Astrocyte of the hippocampus (primary cell): ENCODE measurements at regions not wholly inside any gene's neighbourhood (a gene's known extent, or its start where the extent isn't known, plus 50 kb on each side); places are given as distances from the start of the nearest gene placed in this dataset.
"Not testable (repeated sequence)": the region's sequence is repeated elsewhere in the genome, so short reads cannot be mapped to it uniquely, and the experiment has no call there.

Source experiments
- DNase-seq: peaks from one replicate; pipeline ENCODE4 v3.0.0; 2011; ENCODE audit warnings: low read depth, low spot score

DNA sequence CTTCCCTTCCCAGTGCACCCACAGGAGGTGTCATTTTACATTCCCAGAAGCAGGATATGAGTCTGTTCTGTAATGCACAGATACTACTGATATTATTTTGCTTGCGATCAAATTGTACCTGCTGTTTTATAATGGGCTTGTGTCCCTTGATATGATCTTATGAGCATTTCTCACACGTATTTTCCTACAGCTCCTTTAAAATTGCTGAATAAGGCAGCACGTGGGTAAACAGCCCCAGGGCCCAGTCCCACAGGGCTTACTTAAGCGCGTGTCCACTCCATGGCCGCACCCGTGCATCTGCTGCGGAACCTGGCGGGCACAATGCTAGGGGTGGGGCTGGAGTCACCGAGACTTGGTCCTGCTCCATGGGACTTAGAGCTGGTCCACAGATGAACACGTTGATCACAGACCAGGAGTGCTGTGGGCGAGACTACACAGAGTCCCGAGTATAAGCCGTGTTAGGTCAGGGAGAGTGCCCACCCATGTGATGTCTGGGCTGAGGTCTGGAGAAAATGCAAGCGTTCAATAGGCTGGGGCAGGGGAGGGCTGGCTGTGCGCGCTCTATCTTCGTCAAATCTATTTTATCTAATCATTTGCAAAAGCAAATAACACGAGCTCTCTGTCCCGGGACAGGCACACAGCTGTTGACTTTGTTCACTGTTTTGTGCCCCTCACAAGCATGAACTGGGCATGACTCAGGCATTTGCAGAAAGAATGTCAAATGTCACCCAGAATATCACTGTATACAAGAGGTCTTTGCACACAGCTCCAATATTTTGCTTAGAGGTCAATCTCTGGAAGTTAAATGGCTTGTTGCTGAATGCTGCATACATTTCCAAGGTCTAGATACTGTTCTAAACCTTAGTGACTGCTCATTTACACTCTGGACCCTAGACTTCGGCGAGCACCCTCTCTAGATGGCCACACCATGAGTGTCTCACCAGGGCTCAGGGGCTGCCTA lies 119.3 kb downstream of the CRYAA start:
- DNase-seq = no peak

DNA sequence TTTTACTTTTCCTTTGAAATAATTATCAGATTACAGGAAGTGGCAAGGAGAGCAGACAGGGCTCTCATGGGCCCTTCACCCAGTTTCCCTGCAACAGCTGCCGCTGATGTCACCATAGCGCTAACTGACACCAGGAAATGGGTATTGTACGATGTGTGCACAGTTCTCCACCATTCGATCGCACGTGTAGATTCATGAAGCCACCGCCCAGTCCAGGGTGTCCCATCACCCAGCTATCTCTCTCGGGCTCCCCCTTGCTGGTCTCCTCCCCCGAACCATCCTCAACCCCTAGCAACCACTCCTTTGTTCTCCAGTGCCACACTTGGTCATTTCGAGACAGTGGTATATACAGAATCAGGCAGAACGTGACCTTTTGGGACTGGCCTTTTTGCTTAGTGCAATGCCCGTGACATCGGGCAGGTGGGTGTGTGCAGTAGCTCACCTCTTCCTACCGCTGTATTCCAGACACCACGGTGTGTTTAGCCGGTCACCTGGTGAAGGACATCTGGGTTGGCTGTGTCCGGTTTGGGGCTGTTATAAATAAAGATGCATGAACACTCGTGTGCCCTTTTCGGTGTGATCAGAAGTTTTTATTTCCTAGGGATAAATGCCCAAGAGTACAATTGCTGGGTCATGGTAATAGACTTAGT lies 118.4 kb downstream of the CRYAA start:
- DNase-seq = no peak

DNA sequence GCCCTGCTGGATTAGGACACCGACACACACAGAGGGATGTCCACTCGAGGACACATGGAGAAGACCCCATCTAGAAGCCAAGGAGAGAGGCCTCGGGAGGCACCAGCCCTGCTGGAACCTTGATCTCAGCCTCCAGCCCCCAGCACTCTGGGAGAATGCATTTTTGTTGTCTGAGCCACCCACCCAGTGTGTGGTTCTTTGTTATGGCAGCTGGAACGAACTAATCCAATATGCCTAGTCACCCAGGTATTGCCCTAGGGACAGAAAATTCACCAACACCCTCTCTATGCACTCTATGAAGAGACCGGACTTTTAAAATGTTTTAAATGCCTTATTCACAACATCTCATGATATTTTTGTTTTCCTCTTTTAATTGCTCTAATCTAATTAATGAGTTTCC lies 117.4 kb downstream of the CRYAA start:
- no peak for DNase-seq

DNA sequence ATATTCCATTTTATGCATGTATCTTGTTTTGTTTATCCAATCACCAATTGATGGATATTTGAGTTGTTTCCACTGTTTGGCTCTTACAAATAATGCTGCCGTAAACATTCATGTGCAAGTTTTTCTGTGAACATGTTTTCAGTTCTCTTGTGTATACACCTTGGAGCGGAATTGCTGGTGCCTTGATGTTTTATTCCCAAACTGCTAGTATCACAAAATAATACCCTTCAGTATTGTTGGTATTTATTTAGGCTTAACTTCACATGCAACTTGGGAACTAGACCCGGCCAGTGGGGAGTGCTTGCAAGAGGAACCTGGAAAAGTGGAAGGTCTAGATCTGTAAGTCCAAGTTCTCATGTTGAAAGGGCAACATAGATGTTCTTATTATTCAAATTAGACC lies 115.9 kb downstream of the CRYAA start:
- no peak for DNase-seq

DNA sequence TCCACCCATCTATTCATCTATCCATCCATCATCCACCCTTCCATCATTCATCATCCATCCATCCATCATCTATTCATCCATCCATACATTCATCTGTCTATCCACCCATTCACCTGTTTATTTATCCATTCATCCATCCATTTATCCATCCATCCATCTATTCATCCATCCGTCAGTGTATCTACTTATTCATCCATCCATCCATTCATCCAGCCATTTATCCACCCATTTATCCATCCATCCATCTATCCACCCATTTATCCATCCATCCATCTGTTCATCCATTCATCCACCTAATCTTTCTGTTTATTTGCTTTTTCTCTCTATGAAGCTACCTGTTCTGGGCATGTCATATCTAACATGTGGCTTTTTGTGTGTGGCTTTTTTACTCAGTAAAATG lies 115.4 kb downstream of the CRYAA start:
- DNase-seq = no peak

DNA sequence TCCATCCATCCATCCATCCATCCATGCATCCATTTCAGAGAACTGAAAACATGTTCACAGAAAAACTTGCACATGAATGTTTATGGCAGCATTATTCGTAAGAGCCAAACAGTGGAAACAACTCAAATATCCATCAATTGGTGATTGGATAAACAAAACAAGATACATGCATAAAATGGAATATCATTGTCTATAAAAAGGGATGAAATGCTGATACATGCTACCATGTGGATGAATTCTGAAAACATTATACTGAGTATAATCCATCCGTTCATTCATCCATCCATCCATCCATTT lies 115.1 kb downstream of the CRYAA start:
- not testable (repeated sequence) for DNase-seq

DNA sequence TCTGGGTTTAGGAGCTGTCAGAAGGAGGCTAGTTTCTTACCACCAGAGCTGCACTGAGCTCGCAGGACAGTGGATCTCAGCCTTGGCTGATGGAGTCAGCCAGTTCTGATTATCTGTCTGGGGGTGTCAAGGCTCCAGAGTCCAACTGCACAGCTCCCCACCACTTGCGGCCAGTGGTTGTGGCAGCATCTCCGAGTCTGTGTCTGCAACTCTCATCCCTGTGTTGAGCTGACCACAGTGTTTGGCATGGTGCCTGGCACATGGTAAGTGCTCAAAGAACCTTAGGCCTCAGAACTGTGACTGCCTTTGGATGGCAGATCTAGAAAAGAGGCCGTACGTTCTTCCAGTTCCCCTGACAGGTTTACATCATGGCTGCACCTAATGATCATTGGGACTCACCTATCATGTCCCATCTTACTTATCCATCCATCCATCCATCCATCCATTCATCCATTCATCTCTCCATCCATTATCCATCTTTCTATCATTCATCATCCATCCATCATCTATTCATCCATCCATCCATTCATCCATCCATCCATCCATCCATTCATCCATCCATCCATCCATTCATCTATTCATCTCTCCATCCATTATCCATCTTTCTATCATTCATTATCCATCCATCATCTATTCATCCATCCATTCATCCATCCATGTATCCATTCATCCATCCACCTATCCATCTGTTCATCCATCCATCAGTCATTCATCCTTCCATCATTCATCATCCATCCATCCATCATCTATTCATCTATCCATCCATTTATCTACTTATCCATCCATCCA lies 114.5 kb downstream of the CRYAA start:
- peak; percentile 29 for DNase-seq

DNA sequence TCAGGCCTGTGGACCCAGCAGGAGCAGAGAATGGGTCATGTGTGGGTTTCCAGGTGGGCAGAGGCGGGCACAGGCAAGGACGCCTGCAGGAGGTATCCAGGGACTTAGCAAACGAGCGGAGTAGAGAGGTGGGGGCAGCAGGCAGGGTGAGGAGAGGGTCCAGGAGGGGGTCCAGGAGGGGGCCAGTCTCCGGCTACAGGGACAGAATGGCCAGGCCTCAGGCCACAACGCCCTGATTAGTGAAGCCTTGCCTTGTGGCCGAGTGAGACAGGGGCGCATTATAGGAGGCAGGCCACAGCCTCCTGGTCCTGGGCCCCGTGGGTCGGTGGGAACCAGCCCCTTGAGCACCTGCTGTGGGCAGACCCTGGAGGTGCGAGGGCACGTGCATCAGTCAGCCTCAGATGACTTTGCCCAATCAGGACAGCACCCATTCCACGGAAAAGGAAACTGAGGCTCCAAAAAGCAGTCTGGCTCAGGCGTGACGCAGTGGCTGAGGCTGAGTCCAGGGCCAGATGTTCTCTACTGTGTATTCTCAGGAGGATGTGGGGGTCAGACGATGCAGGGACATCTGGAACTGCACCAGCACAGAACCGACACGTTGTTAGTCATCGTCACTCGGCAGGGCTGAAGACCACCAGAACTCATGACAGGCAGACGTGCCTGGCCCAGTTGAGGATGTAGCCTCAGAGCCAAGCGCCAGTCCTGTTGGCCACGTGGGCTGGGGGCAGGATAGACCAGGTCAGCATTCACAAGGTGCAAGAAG lies 113.7 kb downstream of the CRYAA start:
- DNase-seq = no peak

DNA sequence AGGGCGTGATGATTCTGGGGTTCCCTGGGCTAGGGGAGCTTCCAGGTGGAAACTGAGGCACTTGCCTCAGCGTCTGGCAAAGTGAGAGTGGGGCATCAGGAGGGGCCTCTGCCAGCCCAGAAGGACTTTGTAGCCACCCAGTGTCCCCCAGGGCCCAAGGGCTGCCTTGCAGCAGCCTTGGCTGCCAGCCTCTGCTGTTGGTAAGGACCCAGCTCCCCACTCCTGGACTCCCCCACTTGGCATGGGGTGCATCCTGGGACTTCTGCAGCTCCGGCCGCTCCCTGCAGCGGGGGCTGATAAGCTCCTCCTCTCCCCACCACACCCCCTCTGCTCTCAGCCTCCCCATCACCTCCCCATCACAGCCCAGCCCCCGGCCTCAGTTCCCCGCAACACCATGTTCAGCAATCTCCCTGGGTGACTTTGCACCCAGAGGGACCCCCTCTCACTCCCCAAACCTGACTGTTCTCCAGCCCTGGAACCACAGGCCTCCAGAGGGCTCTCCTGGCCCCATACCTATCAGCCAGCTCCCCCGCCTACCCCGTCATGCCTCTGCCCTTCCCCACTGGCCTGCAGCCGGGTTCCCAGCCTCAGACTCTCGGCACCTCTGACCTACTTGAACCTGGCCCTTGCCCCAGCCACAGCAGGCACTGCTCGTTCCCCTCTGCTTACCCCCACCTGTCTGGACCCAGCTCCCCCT lies 113.0 kb downstream of the CRYAA start:
- no peak for DNase-seq

DNA sequence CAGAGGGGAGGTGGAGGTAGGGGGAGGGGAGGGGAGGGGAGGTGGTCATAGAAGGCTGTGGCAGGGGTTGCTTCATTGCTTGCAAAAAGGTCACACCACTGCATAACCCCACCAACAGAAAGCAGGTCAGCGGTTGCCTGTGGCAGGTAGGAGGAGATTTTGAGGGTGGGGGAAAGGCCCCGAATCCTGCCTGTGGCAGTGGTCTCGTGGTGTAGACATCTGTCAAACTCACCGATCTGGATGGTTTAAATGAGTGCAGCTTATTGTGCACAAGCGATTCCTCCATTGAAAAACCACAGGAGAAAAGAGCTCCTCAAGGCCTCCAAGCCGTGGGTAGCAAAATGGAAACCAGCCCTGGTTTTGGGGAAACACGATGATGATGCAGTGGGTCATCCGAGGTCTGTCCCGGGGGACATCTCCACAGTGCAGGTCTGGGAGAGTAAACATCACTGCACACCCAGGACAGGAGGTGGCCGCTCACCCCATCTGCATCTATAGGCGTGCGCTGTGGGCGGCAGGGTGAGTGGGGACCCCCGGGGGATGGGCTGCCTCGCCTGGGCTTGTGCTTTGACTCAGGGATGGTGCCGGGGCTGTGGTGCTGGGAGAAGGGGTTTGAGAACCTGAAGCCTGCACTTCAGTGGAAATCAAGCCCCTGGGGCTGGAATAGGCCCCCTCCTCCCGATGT lies 112.3 kb downstream of the CRYAA start:
- DNase-seq = no peak

DNA sequence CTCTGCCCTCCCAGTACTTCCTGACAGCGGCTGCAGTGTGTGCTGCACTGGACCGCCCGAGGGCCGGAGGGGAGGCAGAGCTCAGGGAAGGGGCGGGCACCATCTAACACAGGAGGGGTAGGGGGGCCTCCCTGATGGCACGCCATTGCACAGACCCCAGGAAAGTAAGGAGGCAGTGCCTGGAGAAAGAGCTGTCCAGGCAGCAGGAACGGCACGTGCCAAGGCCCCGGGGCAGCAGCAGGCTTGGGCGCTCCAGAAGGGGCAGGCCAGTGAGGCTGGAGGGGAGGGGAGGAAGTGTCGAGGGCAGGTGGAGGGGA lies 110.7 kb downstream of the CRYAA start:
- DNase-seq = no peak

DNA sequence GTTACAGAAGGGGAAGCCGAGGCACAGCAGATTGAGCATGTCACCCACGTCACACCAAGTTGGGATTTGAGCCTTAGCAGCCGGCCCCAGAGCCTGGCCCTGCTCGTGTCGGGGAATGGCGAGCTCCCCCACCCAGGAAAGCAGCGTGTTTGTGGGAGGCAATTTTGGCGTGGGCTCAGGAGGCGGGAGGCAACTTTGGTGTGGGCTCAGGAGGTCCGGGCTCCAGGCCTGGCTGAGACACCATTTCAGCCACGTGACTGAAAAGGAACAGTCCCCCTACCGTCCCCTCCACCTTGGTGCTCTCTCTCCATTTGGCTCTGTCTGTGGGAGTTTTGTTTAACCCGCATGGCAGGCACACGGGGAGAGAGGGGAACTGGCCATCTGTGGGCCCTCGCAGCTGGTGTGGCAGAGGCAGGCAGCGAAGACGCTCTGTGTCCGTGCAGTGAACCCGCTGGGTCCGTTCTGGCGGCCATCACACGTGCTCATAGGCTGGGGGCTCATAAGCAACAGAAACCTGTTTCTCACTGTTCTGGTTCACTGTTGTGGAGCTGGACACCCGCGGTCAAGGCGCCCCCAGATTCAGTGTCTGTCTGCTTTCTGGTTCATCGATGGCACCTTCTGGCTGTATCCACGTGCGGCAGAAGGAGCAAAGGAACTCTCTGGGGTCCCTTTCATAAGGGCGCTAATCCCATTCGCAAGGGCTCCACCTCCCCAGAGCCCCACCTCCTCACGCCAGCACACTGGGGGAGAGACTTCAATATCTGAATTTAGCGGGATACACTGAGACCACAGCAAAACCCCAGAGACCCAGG lies 110.2 kb downstream of the CRYAA start:
- no peak for DNase-seq

DNA sequence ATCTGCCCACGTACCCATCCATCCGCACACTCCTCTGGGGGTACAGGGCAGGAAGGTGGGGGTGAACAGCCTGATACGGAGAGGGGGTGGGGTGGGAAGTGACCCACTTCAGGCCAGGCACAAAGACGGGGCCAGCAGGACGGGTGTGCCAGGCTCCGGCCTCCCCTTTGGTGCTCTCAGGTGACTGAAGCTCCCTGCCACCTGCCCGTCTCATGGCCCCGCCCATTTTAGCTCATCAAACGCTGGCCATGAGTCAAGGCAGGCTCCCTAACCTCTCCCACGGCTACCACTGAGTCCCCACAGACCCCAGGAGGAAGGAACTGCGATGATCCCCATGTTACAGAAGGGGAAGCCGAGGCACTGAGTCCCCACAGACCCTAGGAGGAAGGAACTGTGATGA lies 109.6 kb downstream of the CRYAA start:
- no peak for DNase-seq

DNA sequence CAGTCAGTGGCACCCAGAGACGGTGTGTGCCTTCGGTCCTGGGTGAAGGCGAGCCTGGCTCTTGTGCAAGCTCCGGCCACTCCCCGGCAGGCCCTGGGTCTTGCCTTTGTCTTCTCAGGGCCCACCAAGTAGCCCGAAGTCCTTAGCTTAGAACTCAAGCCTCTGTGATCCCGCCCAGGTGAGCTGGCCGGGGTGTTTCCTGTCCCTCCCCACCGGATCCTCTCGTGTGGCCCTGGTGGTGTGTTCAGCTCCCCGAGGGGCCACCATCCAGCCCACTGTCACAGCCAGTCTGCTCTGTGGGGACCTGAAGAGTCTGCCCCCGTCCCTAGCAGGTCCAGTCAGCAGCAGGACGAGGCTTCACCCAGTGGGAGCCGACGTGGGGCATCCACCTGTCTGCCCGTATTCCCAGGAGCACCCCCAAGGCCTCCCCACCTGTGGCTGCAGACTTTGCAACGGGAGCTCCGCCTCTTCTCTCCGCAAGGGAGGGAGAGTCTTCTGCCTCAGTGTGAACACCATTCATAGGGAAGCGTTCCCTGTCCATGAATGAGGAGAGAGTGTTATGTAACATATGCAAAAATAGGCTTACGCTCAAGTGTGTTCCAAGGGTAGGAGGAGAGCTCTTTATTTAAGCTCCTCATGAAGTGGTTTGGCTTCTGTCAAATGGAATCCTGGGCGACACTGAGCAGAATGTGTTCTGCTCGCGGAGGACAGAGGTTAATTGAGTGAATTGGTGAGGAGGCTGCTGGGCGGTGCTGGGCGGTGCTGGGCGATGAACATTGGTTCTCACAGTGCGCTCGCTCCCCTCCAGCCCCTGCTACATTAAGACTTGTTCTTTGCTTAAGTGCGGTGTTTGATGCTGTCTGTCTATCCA lies 108.9 kb downstream of the CRYAA start:
- no peak for DNase-seq

DNA sequence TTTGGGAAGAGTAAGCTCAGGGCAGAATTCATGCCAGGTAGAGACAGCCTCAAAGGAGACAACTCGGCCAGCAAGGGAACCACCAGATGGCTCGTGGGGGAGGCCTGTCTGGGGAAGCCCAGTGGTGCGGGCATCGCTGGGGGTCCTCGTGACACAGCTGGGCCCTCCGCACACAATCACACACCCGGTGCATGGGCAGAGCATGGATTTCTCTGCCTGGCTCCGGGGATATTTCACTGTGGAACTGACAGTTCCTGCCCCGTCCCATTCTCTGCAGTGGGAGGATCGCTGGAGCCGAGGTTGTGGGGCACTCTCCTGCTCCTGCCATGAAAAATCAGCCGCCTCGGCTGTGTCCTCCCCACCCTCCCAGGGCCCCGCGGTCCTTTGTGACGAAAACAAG lies 108.0 kb downstream of the CRYAA start:
- DNase-seq = no peak

DNA sequence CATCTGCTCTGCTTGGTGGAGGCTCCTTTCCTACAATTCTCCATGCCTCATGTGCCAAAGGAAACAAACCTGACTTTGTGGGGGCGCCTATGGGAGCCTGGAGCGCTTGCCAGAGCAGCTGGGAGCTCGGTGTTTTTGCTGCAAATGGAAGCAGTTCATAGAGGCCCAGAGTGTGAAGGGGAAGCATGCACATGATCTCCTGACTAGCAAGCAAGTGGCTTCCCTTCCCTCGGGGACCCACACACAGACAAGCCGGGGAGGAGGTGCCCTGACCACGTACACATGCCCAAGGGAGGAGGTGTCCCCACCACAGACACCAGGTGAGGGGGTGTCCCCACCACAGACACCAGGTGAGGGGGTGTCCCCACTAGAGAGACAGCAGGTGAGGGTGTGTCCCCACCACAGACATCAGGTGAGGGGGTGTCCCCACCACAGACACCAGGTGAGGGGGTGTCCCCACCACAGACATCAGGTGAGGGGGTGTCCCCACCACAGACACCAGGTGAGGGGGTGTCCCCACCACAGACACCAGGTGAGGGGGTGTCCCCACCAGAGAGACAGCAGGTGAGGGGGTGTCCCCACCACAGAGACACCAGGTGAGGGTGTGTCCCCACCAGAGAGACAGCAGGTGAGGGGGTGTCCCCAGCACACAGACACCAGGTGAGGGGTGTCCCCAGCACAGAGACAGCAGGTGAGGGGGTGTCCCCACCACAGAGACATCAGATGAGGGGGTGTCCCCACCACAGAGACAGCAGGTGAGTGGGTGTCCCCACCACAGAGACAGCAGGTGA lies 106.8 kb downstream of the CRYAA start:
- no peak for DNase-seq

DNA sequence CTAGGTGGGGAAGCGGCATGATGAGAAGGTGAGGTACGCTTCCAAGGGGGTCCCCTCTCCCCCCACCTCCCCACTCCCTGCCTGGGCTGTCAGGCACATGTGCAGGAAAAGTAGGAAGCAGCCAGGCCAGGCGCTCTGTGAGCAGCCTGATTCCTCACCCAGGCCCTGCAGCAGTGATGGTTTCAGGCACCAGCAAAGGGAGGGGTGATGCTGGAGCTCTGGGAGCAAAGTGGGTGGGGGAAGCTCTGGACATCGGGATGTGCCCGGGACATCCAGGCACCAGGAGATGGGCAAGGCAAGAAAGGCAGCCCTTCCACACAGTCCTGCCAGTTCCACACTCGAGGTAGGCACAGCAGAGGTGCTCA lies 106.1 kb downstream of the CRYAA start:
- DNase-seq = no peak
